C4-2B (cell line): ENCODE measurements at regions not wholly inside any gene's neighbourhood (a gene's known extent, or its start where the extent isn't known, plus 50 kb on each side); places are given as distances from the start of the nearest gene placed in this dataset.

Source experiments
- CTCF ChIP-seq: fragments of 450-650 bp; conservative IDR thresholded peaks from 2 replicates; pipeline ENCODE4 v1.5.1; 2017; ENCODE audit warnings: mild to moderate bottlenecking
- ZFX ChIP-seq: fragments of 450-650 bp; IDR thresholded peaks from 2 replicates; pipeline ENCODE4 v1.6.1; 2017

- TF ChIP-seq CTCF (no peak), ZFX (no peak)
These were observed 53.9 kb downstream of the FOXL1 start for GRCh38 chr16:86632206-86632605.
